ENCODE measurements at regions not wholly inside any gene's neighbourhood (a gene's known extent, or its start where the extent isn't known, plus 50 kb on each side); places are given as distances from the start of the nearest gene placed in this dataset.

- no peaks in the 10 kb centered on the region for H3K9me3 ChIP-seq (ENCODE audit: control insufficient read depth in 3 of 3, low read length in 3 of 3)
- H3K4me3 ChIP-seq (ENCODE audit: low read length in 3 of 3): no peak overlapping the region
- H3K27me3 ChIP-seq (ENCODE audit: control insufficient read depth in 3 of 3, insufficient read depth in 3 of 3, low read length in 3 of 3): no peaks in the 10 kb centered on the region
- no peak overlapping the region for H3K9ac ChIP-seq (ENCODE audit: low read depth in 1 of 3, low read length in 3 of 3)
- H3K27ac ChIP-seq (ENCODE audit: low read depth, low read length): no peak overlapping the region
- no peaks in the 10 kb centered on the region for H3K36me3 ChIP-seq (ENCODE audit: control insufficient read depth in 3 of 3, insufficient read depth in 3 of 3, low read length in 3 of 3)
- no peaks in the 10 kb centered on the region for H3K4me1 ChIP-seq (ENCODE audit: control insufficient read depth in 3 of 3, insufficient read depth in 3 of 3, low read length in 3 of 3)
These were observed 689.1 kb upstream of the DIAPH2 start for GRCh38 chrX:95995583-95995982.

GRCh38 chrX:95996294-95996693 is 688.3 kb upstream of the DIAPH2 start:
- Histone ChIP-seq H3K4me3 (ENCODE audit: low read length in 3 of 3) (no peak overlapping the region), H3K27ac (ENCODE audit: low read depth, low read length) (no peak overlapping the region), H3K9me3 (ENCODE audit: control insufficient read depth in 3 of 3, low read length in 3 of 3) (no peaks in the 10 kb centered on the region), H3K36me3 (ENCODE audit: control insufficient read depth in 3 of 3, insufficient read depth in 3 of 3, low read length in 3 of 3) (no peaks in the 10 kb centered on the region), H3K27me3 (ENCODE audit: control insufficient read depth in 3 of 3, insufficient read depth in 3 of 3, low read length in 3 of 3) (no peaks in the 10 kb centered on the region), H3K9ac (ENCODE audit: low read depth in 1 of 3, low read length in 3 of 3) (no peak overlapping the region), H3K4me1 (ENCODE audit: control insufficient read depth in 3 of 3, insufficient read depth in 3 of 3, low read length in 3 of 3) (no peaks in the 10 kb centered on the region)

GRCh38 chrX:96002431-96002830 is 682.2 kb upstream of the DIAPH2 start:
- H3K9me3 ChIP-seq (ENCODE audit: control insufficient read depth in 3 of 3, low read length in 3 of 3): no peaks in the 10 kb centered on the region
- no peaks in the 10 kb centered on the region for H3K4me1 ChIP-seq (ENCODE audit: control insufficient read depth in 3 of 3, insufficient read depth in 3 of 3, low read length in 3 of 3)
- H3K27me3 ChIP-seq (ENCODE audit: control insufficient read depth in 3 of 3, insufficient read depth in 3 of 3, low read length in 3 of 3): no peaks in the 10 kb centered on the region
- no peak overlapping the region for H3K4me3 ChIP-seq (ENCODE audit: low read length in 3 of 3)
- H3K9ac ChIP-seq (ENCODE audit: low read depth in 1 of 3, low read length in 3 of 3): no peak overlapping the region
- no peaks in the 10 kb centered on the region for H3K36me3 ChIP-seq (ENCODE audit: control insufficient read depth in 3 of 3, insufficient read depth in 3 of 3, low read length in 3 of 3)
- H3K27ac ChIP-seq (ENCODE audit: low read depth, low read length): no peak overlapping the region

GRCh38 chrX:96004386-96004785 is 680.3 kb upstream of the DIAPH2 start:
- H3K4me1 ChIP-seq (ENCODE audit: control insufficient read depth in 3 of 3, insufficient read depth in 3 of 3, low read length in 3 of 3): no peaks in the 10 kb centered on the region
- no peaks in the 10 kb centered on the region for H3K36me3 ChIP-seq (ENCODE audit: control insufficient read depth in 3 of 3, insufficient read depth in 3 of 3, low read length in 3 of 3)
- H3K27ac ChIP-seq (ENCODE audit: low read depth, low read length): no peak overlapping the region
- no peaks in the 10 kb centered on the region for H3K27me3 ChIP-seq (ENCODE audit: control insufficient read depth in 3 of 3, insufficient read depth in 3 of 3, low read length in 3 of 3)
- no peak overlapping the region for H3K4me3 ChIP-seq (ENCODE audit: low read length in 3 of 3)
- no peak overlapping the region for H3K9ac ChIP-seq (ENCODE audit: low read depth in 1 of 3, low read length in 3 of 3)
- H3K9me3 ChIP-seq (ENCODE audit: control insufficient read depth in 3 of 3, low read length in 3 of 3): no peaks in the 10 kb centered on the region

GRCh38 chrX:96006281-96006680 is 678.4 kb upstream of the DIAPH2 start:
- H3K9me3 ChIP-seq (ENCODE audit: control insufficient read depth in 3 of 3, low read length in 3 of 3): no peaks in the 10 kb centered on the region
- H3K27ac ChIP-seq (ENCODE audit: low read depth, low read length): no peak overlapping the region
- no peaks in the 10 kb centered on the region for H3K4me1 ChIP-seq (ENCODE audit: control insufficient read depth in 3 of 3, insufficient read depth in 3 of 3, low read length in 3 of 3)
- no peak overlapping the region for H3K4me3 ChIP-seq (ENCODE audit: low read length in 3 of 3)
- H3K9ac ChIP-seq (ENCODE audit: low read depth in 1 of 3, low read length in 3 of 3): no peak overlapping the region
- H3K36me3 ChIP-seq (ENCODE audit: control insufficient read depth in 3 of 3, insufficient read depth in 3 of 3, low read length in 3 of 3): no peaks in the 10 kb centered on the region
- H3K27me3 ChIP-seq (ENCODE audit: control insufficient read depth in 3 of 3, insufficient read depth in 3 of 3, low read length in 3 of 3): no peaks in the 10 kb centered on the region

GRCh38 chrX:96027407-96027806 is 657.2 kb upstream of the DIAPH2 start:
- Histone ChIP-seq H3K9me3 (ENCODE audit: control insufficient read depth in 3 of 3, low read length in 3 of 3) (no peaks in the 10 kb centered on the region), H3K27ac (ENCODE audit: low read depth, low read length) (no peak overlapping the region), H3K36me3 (ENCODE audit: control insufficient read depth in 3 of 3, insufficient read depth in 3 of 3, low read length in 3 of 3) (no peaks in the 10 kb centered on the region), H3K27me3 (ENCODE audit: control insufficient read depth in 3 of 3, insufficient read depth in 3 of 3, low read length in 3 of 3) (no peaks in the 10 kb centered on the region), H3K9ac (ENCODE audit: low read depth in 1 of 3, low read length in 3 of 3) (no peak overlapping the region), H3K4me3 (ENCODE audit: low read length in 3 of 3) (no peak overlapping the region), H3K4me1 (ENCODE audit: control insufficient read depth in 3 of 3, insufficient read depth in 3 of 3, low read length in 3 of 3) (no peaks in the 10 kb centered on the region)

GRCh38 chrX:96052078-96052477 is 632.6 kb upstream of the DIAPH2 start:
- no peaks in the 10 kb centered on the region for H3K36me3 ChIP-seq (ENCODE audit: control insufficient read depth in 3 of 3, insufficient read depth in 3 of 3, low read length in 3 of 3)
- no peak overlapping the region for H3K27ac ChIP-seq (ENCODE audit: low read depth, low read length)
- H3K4me1 ChIP-seq (ENCODE audit: control insufficient read depth in 3 of 3, insufficient read depth in 3 of 3, low read length in 3 of 3): no peaks in the 10 kb centered on the region
- H3K27me3 ChIP-seq (ENCODE audit: control insufficient read depth in 3 of 3, insufficient read depth in 3 of 3, low read length in 3 of 3): no peaks in the 10 kb centered on the region
- no peaks in the 10 kb centered on the region for H3K9me3 ChIP-seq (ENCODE audit: control insufficient read depth in 3 of 3, low read length in 3 of 3)
- no peak overlapping the region for H3K9ac ChIP-seq (ENCODE audit: low read depth in 1 of 3, low read length in 3 of 3)
- H3K4me3 ChIP-seq (ENCODE audit: low read length in 3 of 3): no peak overlapping the region

- Histone ChIP-seq H3K4me3 (ENCODE audit: low read length in 3 of 3) (no peak overlapping the region), H3K9me3 (ENCODE audit: control insufficient read depth in 3 of 3, low read length in 3 of 3) (no peaks in the 10 kb centered on the region), H3K9ac (ENCODE audit: low read depth in 1 of 3, low read length in 3 of 3) (no peak overlapping the region), H3K4me1 (ENCODE audit: control insufficient read depth in 3 of 3, insufficient read depth in 3 of 3, low read length in 3 of 3) (no peaks in the 10 kb centered on the region), H3K27me3 (ENCODE audit: control insufficient read depth in 3 of 3, insufficient read depth in 3 of 3, low read length in 3 of 3) (no peaks in the 10 kb centered on the region), H3K27ac (ENCODE audit: low read depth, low read length) (no peak overlapping the region), H3K36me3 (ENCODE audit: control insufficient read depth in 3 of 3, insufficient read depth in 3 of 3, low read length in 3 of 3) (no peaks in the 10 kb centered on the region)
These were observed 602.8 kb upstream of the DIAPH2 start for GRCh38 chrX:96081891-96082290.

GRCh38 chrX:96094616-96095015 is 590.0 kb upstream of the DIAPH2 start:
- Histone ChIP-seq H3K9me3 (ENCODE audit: control insufficient read depth in 3 of 3, low read length in 3 of 3) (no peaks in the 10 kb centered on the region), H3K27ac (ENCODE audit: low read depth, low read length) (no peak overlapping the region)

GRCh38 chrX:96098471-96098870 is 586.2 kb upstream of the DIAPH2 start:
- H3K27ac ChIP-seq (ENCODE audit: low read depth, low read length): no peak overlapping the region
- no peak overlapping the region for H3K9ac ChIP-seq (ENCODE audit: low read depth in 1 of 3, low read length in 3 of 3)
- no peaks in the 10 kb centered on the region for H3K9me3 ChIP-seq (ENCODE audit: control insufficient read depth in 3 of 3, low read length in 3 of 3)
- H3K4me3 ChIP-seq (ENCODE audit: low read length in 3 of 3): no peak overlapping the region
- no peaks in the 10 kb centered on the region for H3K27me3 ChIP-seq (ENCODE audit: control insufficient read depth in 3 of 3, insufficient read depth in 3 of 3, low read length in 3 of 3)
- no peaks in the 10 kb centered on the region for H3K4me1 ChIP-seq (ENCODE audit: control insufficient read depth in 3 of 3, insufficient read depth in 3 of 3, low read length in 3 of 3)
- H3K36me3 ChIP-seq (ENCODE audit: control insufficient read depth in 3 of 3, insufficient read depth in 3 of 3, low read length in 3 of 3): no peaks in the 10 kb centered on the region

More at GRCh38 chrX:96094616-96095015, 590.0 kb upstream of the DIAPH2 start:
- H3K4me1 ChIP-seq (ENCODE audit: control insufficient read depth in 3 of 3, insufficient read depth in 3 of 3, low read length in 3 of 3): no peaks in the 10 kb centered on the region
- no peaks in the 10 kb centered on the region for H3K27me3 ChIP-seq (ENCODE audit: control insufficient read depth in 3 of 3, insufficient read depth in 3 of 3, low read length in 3 of 3)
- no peak overlapping the region for H3K9ac ChIP-seq (ENCODE audit: low read depth in 1 of 3, low read length in 3 of 3)
- no peaks in the 10 kb centered on the region for H3K36me3 ChIP-seq (ENCODE audit: control insufficient read depth in 3 of 3, insufficient read depth in 3 of 3, low read length in 3 of 3)
- H3K4me3 ChIP-seq (ENCODE audit: low read length in 3 of 3): no peak overlapping the region

- no peaks in the 10 kb centered on the region for H3K4me1 ChIP-seq (ENCODE audit: control insufficient read depth in 3 of 3, insufficient read depth in 3 of 3, low read length in 3 of 3)
- H3K27me3 ChIP-seq (ENCODE audit: control insufficient read depth in 3 of 3, insufficient read depth in 3 of 3, low read length in 3 of 3): no peaks in the 10 kb centered on the region
- no peak overlapping the region for H3K27ac ChIP-seq (ENCODE audit: low read depth, low read length)
- H3K36me3 ChIP-seq (ENCODE audit: control insufficient read depth in 3 of 3, insufficient read depth in 3 of 3, low read length in 3 of 3): no peaks in the 10 kb centered on the region
- H3K9ac ChIP-seq (ENCODE audit: low read depth in 1 of 3, low read length in 3 of 3): no peak overlapping the region
- H3K4me3 ChIP-seq (ENCODE audit: low read length in 3 of 3): no peak overlapping the region
- no peaks in the 10 kb centered on the region for H3K9me3 ChIP-seq (ENCODE audit: control insufficient read depth in 3 of 3, low read length in 3 of 3)
These were observed 581.6 kb upstream of the DIAPH2 start for GRCh38 chrX:96102997-96103396.

All from skeletal muscle tissue (tissue), 3 donors.